ENCODE measurements at regions not wholly inside any gene's neighbourhood (a gene's known extent, or its start where the extent isn't known, plus 50 kb on each side); places are given as distances from the start of the nearest gene placed in this dataset.

DNA sequence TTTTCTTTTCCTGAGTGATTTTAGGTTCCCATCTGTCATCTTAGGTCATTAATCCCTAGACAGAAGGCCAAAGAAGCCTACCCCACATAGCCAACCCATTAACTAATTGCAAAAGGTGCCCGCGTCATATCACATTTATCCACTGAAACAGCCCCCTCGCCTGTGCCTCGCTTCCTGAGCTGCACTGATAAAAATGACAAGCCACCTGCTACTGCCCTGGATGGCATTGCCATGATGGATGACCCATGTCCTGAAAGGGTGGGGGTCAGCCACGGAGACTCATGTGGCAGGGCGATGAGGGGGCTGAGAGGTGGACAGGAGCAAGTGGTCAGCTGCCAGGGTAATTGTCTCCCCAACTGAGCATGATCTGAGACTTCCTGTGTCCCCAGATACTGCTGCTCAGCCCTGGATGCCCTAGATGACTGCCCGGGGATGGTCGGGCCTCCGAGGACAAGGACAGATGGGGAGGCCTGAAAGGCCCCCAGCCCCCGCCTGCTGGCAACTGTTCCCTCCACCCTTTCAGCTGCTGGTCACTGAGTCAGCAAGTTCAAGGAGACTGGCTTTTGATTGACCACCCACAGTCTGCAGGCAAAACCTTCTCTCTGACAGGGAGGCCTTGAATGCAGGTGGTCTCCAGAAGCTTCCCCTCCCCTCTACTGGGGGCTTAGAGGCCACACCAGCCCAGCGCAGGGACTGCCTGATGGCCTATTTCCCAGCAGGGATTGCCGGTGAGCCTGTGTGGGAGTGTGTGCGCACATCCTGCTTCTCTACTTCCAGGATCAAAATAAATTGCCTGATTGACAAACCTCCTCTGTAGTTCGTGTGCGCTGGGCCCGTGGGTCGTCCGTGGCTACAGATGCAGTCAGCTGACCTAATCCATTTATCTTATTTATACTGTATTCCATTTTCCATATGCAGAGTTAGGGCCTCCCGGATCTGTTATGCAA lies 496.3 kb downstream of the BCOR start:
- no peaks in the 10 kb centered on the region for H3K27me3 ChIP-seq (ENCODE audit: control insufficient read depth in 4 of 4, insufficient read depth in 4 of 4, low read length in 3 of 4)
- TF ChIP-seq, protein P1, sequence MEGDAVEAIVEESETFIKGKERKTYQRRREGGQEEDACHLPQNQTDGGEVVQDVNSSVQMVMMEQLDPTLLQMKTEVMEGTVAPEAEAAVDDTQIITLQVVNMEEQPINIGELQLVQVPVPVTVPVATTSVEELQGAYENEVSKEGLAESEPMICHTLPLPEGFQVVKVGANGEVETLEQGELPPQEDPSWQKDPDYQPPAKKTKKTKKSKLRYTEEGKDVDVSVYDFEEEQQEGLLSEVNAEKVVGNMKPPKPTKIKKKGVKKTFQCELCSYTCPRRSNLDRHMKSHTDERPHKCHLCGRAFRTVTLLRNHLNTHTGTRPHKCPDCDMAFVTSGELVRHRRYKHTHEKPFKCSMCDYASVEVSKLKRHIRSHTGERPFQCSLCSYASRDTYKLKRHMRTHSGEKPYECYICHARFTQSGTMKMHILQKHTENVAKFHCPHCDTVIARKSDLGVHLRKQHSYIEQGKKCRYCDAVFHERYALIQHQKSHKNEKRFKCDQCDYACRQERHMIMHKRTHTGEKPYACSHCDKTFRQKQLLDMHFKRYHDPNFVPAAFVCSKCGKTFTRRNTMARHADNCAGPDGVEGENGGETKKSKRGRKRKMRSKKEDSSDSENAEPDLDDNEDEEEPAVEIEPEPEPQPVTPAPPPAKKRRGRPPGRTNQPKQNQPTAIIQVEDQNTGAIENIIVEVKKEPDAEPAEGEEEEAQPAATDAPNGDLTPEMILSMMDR (IDR thresholded peaks at IDR 0.05; ENCODE audit: low read depth, low read length, missing input control) = no peak
- TF ChIP-seq, protein P2, sequence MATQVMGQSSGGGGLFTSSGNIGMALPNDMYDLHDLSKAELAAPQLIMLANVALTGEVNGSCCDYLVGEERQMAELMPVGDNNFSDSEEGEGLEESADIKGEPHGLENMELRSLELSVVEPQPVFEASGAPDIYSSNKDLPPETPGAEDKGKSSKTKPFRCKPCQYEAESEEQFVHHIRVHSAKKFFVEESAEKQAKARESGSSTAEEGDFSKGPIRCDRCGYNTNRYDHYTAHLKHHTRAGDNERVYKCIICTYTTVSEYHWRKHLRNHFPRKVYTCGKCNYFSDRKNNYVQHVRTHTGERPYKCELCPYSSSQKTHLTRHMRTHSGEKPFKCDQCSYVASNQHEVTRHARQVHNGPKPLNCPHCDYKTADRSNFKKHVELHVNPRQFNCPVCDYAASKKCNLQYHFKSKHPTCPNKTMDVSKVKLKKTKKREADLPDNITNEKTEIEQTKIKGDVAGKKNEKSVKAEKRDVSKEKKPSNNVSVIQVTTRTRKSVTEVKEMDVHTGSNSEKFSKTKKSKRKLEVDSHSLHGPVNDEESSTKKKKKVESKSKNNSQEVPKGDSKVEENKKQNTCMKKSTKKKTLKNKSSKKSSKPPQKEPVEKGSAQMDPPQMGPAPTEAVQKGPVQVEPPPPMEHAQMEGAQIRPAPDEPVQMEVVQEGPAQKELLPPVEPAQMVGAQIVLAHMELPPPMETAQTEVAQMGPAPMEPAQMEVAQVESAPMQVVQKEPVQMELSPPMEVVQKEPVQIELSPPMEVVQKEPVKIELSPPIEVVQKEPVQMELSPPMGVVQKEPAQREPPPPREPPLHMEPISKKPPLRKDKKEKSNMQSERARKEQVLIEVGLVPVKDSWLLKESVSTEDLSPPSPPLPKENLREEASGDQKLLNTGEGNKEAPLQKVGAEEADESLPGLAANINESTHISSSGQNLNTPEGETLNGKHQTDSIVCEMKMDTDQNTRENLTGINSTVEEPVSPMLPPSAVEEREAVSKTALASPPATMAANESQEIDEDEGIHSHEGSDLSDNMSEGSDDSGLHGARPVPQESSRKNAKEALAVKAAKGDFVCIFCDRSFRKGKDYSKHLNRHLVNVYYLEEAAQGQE (IDR thresholded peaks at IDR 0.05) = no peak
- TF ChIP-seq YY1 (IDR thresholded peaks at IDR 0.05) (no peak), TAF1 (conservative IDR thresholded peaks at IDR 0.05) (no peak), FOXA1 (IDR thresholded peaks at IDR 0.05) (no peak), RAD21 (IDR thresholded peaks at IDR 0.05) (no peak), JUND (IDR thresholded peaks at IDR 0.05) (no peak), NR2F2 (IDR thresholded peaks at IDR 0.05) (no peak), HNF4G (IDR thresholded peaks at IDR 0.05) (no peak), RXRA (IDR thresholded peaks at IDR 0.05) (no peak), HNF4A (conservative IDR thresholded peaks at IDR 0.05) (no peak), EGR1 (IDR thresholded peaks at IDR 0.05; ENCODE audit: low read depth in 2 of 2) (no peak)
- TF ChIP-seq, protein P3, sequence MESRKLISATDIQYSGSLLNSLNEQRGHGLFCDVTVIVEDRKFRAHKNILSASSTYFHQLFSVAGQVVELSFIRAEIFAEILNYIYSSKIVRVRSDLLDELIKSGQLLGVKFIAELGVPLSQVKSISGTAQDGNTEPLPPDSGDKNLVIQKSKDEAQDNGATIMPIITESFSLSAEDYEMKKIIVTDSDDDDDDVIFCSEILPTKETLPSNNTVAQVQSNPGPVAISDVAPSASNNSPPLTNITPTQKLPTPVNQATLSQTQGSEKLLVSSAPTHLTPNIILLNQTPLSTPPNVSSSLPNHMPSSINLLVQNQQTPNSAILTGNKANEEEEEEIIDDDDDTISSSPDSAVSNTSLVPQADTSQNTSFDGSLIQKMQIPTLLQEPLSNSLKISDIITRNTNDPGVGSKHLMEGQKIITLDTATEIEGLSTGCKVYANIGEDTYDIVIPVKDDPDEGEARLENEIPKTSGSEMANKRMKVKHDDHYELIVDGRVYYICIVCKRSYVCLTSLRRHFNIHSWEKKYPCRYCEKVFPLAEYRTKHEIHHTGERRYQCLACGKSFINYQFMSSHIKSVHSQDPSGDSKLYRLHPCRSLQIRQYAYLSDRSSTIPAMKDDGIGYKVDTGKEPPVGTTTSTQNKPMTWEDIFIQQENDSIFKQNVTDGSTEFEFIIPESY (IDR thresholded peaks at IDR 0.05) = no peak
- TF ChIP-seq, protein P4, sequence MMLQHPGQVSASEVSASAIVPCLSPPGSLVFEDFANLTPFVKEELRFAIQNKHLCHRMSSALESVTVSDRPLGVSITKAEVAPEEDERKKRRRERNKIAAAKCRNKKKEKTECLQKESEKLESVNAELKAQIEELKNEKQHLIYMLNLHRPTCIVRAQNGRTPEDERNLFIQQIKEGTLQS (IDR thresholded peaks at IDR 0.05) = no peak
- TF ChIP-seq, protein P5, sequence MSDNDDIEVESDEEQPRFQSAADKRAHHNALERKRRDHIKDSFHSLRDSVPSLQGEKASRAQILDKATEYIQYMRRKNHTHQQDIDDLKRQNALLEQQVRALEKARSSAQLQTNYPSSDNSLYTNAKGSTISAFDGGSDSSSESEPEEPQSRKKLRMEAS (IDR thresholded peaks at IDR 0.05) = no peak
- H3K27ac ChIP-seq (ENCODE audit: low read depth in 1 of 2, low read length in 2 of 2) = no peak overlapping the region
- H3K9ac ChIP-seq (ENCODE audit: low read depth in 1 of 2, low read length in 2 of 2) = no peak overlapping the region
- WGBS = 69% methylated on average over 18 of the region's 19 CpGs
- H3K9me3 ChIP-seq (ENCODE audit: control insufficient read depth in 4 of 4, low read length in 3 of 4) = no peaks in the 10 kb centered on the region
- no peak for DNase-seq (ENCODE audit: low spot score)
- H3K4me3 ChIP-seq (ENCODE audit: low read depth in 1 of 3, low read length in 3 of 3) = no peak overlapping the region
- no peaks in the 10 kb centered on the region for H3K4me1 ChIP-seq (ENCODE audit: control insufficient read depth in 4 of 4, insufficient read depth in 4 of 4, low read length in 3 of 4)
- no peaks in the 10 kb centered on the region for H3K36me3 ChIP-seq (ENCODE audit: control insufficient read depth in 4 of 4, insufficient read depth in 3 of 4, low read depth in 1 of 4, low read length in 3 of 4)
